H1 (cell line): ENCODE measurements at regions not wholly inside any gene's neighbourhood (a gene's known extent, or its start where the extent isn't known, plus 50 kb on each side); places are given as distances from the start of the nearest gene placed in this dataset.

ENCODE experiments used
- ATF3 ChIP-seq: IDR thresholded peaks from 2 replicates; pipeline ENCODE4 v1.6.1; 2011; ENCODE audit warnings: low read depth, mild to moderate bottlenecking, low read length; ENCODE audit not compliant: insufficient read depth
- CREB1 ChIP-seq: IDR thresholded peaks from 2 replicates; pipeline ENCODE4 v1.6.1; 2012; ENCODE audit warnings: inconsistent platforms
- CTCF ChIP-seq, 3 experiments: IDR thresholded peaks; 1 replicate in 2 of 3; 2 replicates in 1 of 3; pipeline versions ENCODE4 v1.5.1 to v1.6.1; 2011; ENCODE audit warnings: low read length in 3 of 3, mild to moderate bottlenecking in 3 of 3, inconsistent platforms in 2 of 3, low read depth in 1 of 3, moderate library complexity in 1 of 3; ENCODE audit not compliant: insufficient read depth in 1 of 3; ENCODE audit errors: control extremely low read depth in 1 of 3
- EP300 ChIP-seq, 2 experiments: IDR thresholded peaks; 1 replicate in 1 of 2; 2 replicates in 1 of 2; pipeline ENCODE4 v1.6.1; 2011 to 2012; ENCODE audit warnings: low read depth in 2 of 2, low read length in 2 of 2, mild to moderate bottlenecking in 2 of 2, borderline replicate concordance in 1 of 2, inconsistent platforms in 1 of 2, moderate library complexity in 1 of 2
- NANOG ChIP-seq: IDR thresholded peaks from 2 replicates; pipeline ENCODE4 v1.6.1; 2011; ENCODE audit warnings: low read length, low read depth, mild to moderate bottlenecking, inconsistent platforms; ENCODE audit not compliant: insufficient read depth, poor library complexity, severe bottlenecking
- POLR2A ChIP-seq, 2 experiments: IDR thresholded peaks; 1 replicate in 1 of 2; 2 replicates in 1 of 2; pipeline ENCODE4 v1.6.1; 2011; ENCODE audit warnings: low read depth in 2 of 2, low read length in 2 of 2, mild to moderate bottlenecking in 2 of 2; ENCODE audit errors: control extremely low read depth in 1 of 2
- RAD21 ChIP-seq, 2 experiments: IDR thresholded peaks in 1 of 2; conservative IDR thresholded peaks in 1 of 2; 2 replicates each; pipeline ENCODE4 v1.6.1; 2011; ENCODE audit warnings: low read depth in 2 of 2, low read length in 2 of 2, improper control_type of control experiment in 1 of 2, inconsistent platforms in 1 of 2, mild to moderate bottlenecking in 1 of 2, moderate library complexity in 1 of 2
- SIRT6 ChIP-seq: IDR thresholded peaks from one replicate; pipeline ENCODE4 v1.7.1; 2012; ENCODE audit warnings: low read length, inconsistent platforms
- SP2 ChIP-seq: IDR thresholded peaks from 2 replicates; pipeline ENCODE4 v1.6.1; 2012; ENCODE audit warnings: mild to moderate bottlenecking, low read length, inconsistent platforms
- TAF1 ChIP-seq: IDR thresholded peaks from 2 replicates; pipeline ENCODE4 v1.6.1; 2011; ENCODE audit warnings: mild to moderate bottlenecking, low read depth, low read length
- TAF7 ChIP-seq: optimal IDR thresholded peaks from 2 replicates; pipeline ENCODE3; 2011; ENCODE audit warnings: low read depth, mild to moderate bottlenecking, inconsistent platforms, low read length, moderate library complexity, borderline replicate concordance
- TEAD4 ChIP-seq: IDR thresholded peaks from 2 replicates; pipeline ENCODE4 v1.6.1; 2012; ENCODE audit warnings: low read depth, low read length, inconsistent platforms, mixed read lengths

- TF ChIP-seq CTCF (IDR thresholded peaks at IDR 0.05; ENCODE audit: control extremely low read depth in 1 of 3, insufficient read depth in 1 of 3, low read depth in 1 of 3, low read length in 3 of 3): no peak
- no peak for TF ChIP-seq CREB1
- TF ChIP-seq TAF1: no peak
- TF ChIP-seq EP300 (IDR thresholded peaks at IDR 0.05; ENCODE audit: borderline replicate concordance in 1 of 2, low read depth in 2 of 2, low read length in 2 of 2): no peak
- TF ChIP-seq TEAD4: no peak
- TF ChIP-seq SIRT6: no peak
- TF ChIP-seq TAF7: no peak
- no peak for TF ChIP-seq POLR2A (IDR thresholded peaks at IDR 0.05; ENCODE audit: control extremely low read depth in 1 of 2, low read depth in 2 of 2, low read length in 2 of 2)
- no peak for TF ChIP-seq NANOG
- TF ChIP-seq RAD21 (IDR thresholded peaks at IDR 0.05 in 1 of 2, conservative IDR thresholded peaks at IDR 0.05 in 1 of 2; ENCODE audit: low read depth in 2 of 2, low read length in 2 of 2): no peak
- no peak for TF ChIP-seq ATF3
- no peak for TF ChIP-seq SP2
Observed at GRCh38 chr2:63775191-63775590, 66.5 kb upstream of the UGP2 start.
